Heart right ventricle (tissue), 16 donors: ENCODE measurements at regions not wholly inside any gene's neighbourhood (a gene's known extent, or its start where the extent isn't known, plus 50 kb on each side); places are given as distances from the start of the nearest gene placed in this dataset.

ENCODE experiments used
- ATAC-seq, 8 donors: fragments of 200-7000 bp; cut with Tn5 transposase; one replicate each; pipeline ENCODE4 v1.9.1; 2020; ENCODE audit warnings: mild to moderate bottlenecking in 8 of 8, moderate library complexity in 8 of 8, moderate number of reproducible peaks in 1 of 8
- DNase-seq, 2 donors: peaks; one replicate each; pipeline ENCODE4 v3.0.0-alpha.2; 2020
- H3K27ac ChIP-seq, 10 donors: fragments of 200-600 bp; sonication (generic) in 2 of 10; one replicate each; pipeline versions ENCODE4 v1.5.0 to v1.8.0; 2020 to 2022; ENCODE audit warnings: mild to moderate bottlenecking in 3 of 10
- H3K27me3 ChIP-seq, 7 donors: fragments of 200-600 bp; one replicate each; pipeline ENCODE4 v1.8.0; 2021 to 2022; ENCODE audit warnings: mild to moderate bottlenecking in 2 of 7
- H3K36me3 ChIP-seq, 9 donors: fragments of 200-600 bp; sonication (generic) in 1 of 9; one replicate each; pipeline versions ENCODE4 v1.5.0 to v1.8.0; 2020 to 2022; ENCODE audit warnings: mild to moderate bottlenecking in 2 of 9
- H3K4me1 ChIP-seq, 9 donors: fragments of 200-600 bp; sonication (generic) in 1 of 9; one replicate each; pipeline versions ENCODE4 v1.5.0 to v1.8.0; 2020 to 2022; ENCODE audit warnings: mild to moderate bottlenecking in 4 of 9
- H3K4me3 ChIP-seq, 10 donors: fragments of 200-600 bp; sonication (generic) in 2 of 10; one replicate each; pipeline versions ENCODE4 v1.5.0 to v1.8.0; 2020 to 2022; ENCODE audit warnings: mild to moderate bottlenecking in 7 of 10, moderate library complexity in 2 of 10
- H3K9me3 ChIP-seq, 11 donors: fragments of 200-600 bp in 10 of 11; sonication (generic) in 2 of 11; one replicate each; pipeline versions ENCODE4 v1.5.0 to v1.8.0; 2013 to 2022; ENCODE audit warnings: mild to moderate bottlenecking in 2 of 11, control low read depth in 1 of 11, moderate library complexity in 1 of 11
- CTCF ChIP-seq, 9 donors: fragments of 200-600 bp; sonication (generic) in 2 of 9; IDR thresholded peaks; one replicate each; pipeline versions ENCODE4 v1.5.0 to v1.8.0; 2021 to 2022; ENCODE audit warnings: antibody characterized with exemption in 9 of 9, mild to moderate bottlenecking in 5 of 9, moderate library complexity in 1 of 9
- WGBS, 2 donors: extraction: QIAGEN DNeasy Blood & Tissue Kit; methylation state at CpG; one replicate each; pipeline ENCODE4 v1.1.7; 2013; ENCODE audit warnings: inconsistent platforms in 1 of 2; 5-methylcytosine and 5-hydroxymethylcytosine counted together
- intact Hi-C, 10 donors: fragments of 100-400 bp; cut with DNase I; formaldehyde crosslinking; loops; one replicate each; pipeline versions ENCODE4 v1.11.1 to v1.14.2; 2022
- donor health status: Arrhythmogenic right ventricular cardiomyopathy.
- donor health status: ischemic (EF 13 %, LVEDD 7.1; RV severe dilation, severe dysfunction).
- donor health status: healthy with polysubstance abuse.
- donor health status: DM: no; HTN: yes; CAD: no.
- donor health status: DM: no; HTN: no; CAD: no.
- donor health status: ischemic (EF 25% LVEDD 6.9; RV normal size, moderate dysfunction).
- donor health status: ischemic (EF 25% LVEDD 5.7; RV mildly dilated, moderate dysfunction).
- donor health status: healthy.
- donor health status: DM: yes; HTN: yes; CAD: no.
- donor health status: Ischemic cardiomyopathy.
- donor health status: ischemic (EF 35%, LVEDD 5.7; RV mildly dilated, moderate dysfunction).
- donor health status: nonischemic (EF 11% LVEDD 7.7; RV severe dilation, severe dysfunction).
- donor health status: DM: yes; HTN: yes; CAD: no.
- donor health status: PGD.
- donor health status: ischemic (EF 29% LVEDD 5.4; RV normal size, mild dysfunction).
- donor health status: nonischemic (EF 23%, LVEDD 6.1; RV moderate dilation, normal function).

GRCh38 chr2:163187995-163188655, 349.6 kb upstream of the KCNH7 start:
- no peak overlapping the region for H3K27ac ChIP-seq
- no peaks in the 10 kb centered on the region for H3K27me3 ChIP-seq
- no peaks in the 10 kb centered on the region for H3K4me1 ChIP-seq
- no peak for TF ChIP-seq CTCF (IDR thresholded peaks at IDR 0.05)
- H3K9me3 ChIP-seq, result no peaks in the 10 kb centered on the region
- ATAC-seq (no peak), DNase-seq (no peak)
- intact Hi-C loops, result loop anchor here in 5 of 10 donors (5.0 to 10.0 kb wide), 6 partner anchors 157 to 1307 kb away; no protein-coding TSS in a partner anchor
- 77 to 82% methylated on average over 7 of the region's 7 CpGs for WGBS, 2 donors
- no peak overlapping the region for H3K4me3 ChIP-seq
- no peaks in the 10 kb centered on the region for H3K36me3 ChIP-seq

- H3K27ac ChIP-seq, result no peak overlapping the region
- intact Hi-C loops, result loop anchor here in 5 of 10 donors (5.0 to 10.0 kb wide), 6 partner anchors 158 to 1308 kb away; no protein-coding TSS in a partner anchor
- no peak for TF ChIP-seq CTCF (IDR thresholded peaks at IDR 0.05)
- no peaks in the 10 kb centered on the region for H3K36me3 ChIP-seq
- peaks cover 0 to 3% (median 0%) of the 10 kb centered on the region in 7 donors for H3K27me3 ChIP-seq
- H3K4me3 ChIP-seq, result no peak overlapping the region
- no peak for ATAC-seq
- DNase-seq, result no peak
- no peaks in the 10 kb centered on the region for H3K4me1 ChIP-seq
- H3K9me3 ChIP-seq, result no peaks in the 10 kb centered on the region
- WGBS, 2 donors, result 73 to 80% methylated on average over 2 of the region's 2 CpGs
Measured at GRCh38 chr2:163187119-163187518, 348.6 kb upstream of the KCNH7 start.

GRCh38 chr2:163185160-163185559, 346.6 kb upstream of the KCNH7 start:
- no peak for ATAC-seq
- Histone ChIP-seq H3K4me1 (no peaks in the 10 kb centered on the region), H3K36me3 (no peaks in the 10 kb centered on the region), H3K4me3 (no peak overlapping the region), H3K27me3 (peaks cover 0 to 10% (median 0%) of the 10 kb centered on the region in 7 donors), H3K27ac (no peak overlapping the region), H3K9me3 (no peaks in the 10 kb centered on the region)
- 87 to 88% methylated on average over 2 of the region's 2 CpGs for WGBS, 2 donors
- TF ChIP-seq CTCF (IDR thresholded peaks at IDR 0.05), result no peak
- no peak for DNase-seq
- intact Hi-C loops, result loop anchor here in 5 of 10 donors (5.0 to 10.0 kb wide), 6 partner anchors 160 to 1310 kb away; no protein-coding TSS in a partner anchor

- 51 to 57% methylated on average over 2 of the region's 2 CpGs for WGBS, 2 donors
- DNase-seq (no peak), ATAC-seq (no peak)
- H3K27me3 ChIP-seq, result peaks cover 0 to 10% (median 0%) of the 10 kb centered on the region in 7 donors
- no peaks in the 10 kb centered on the region for H3K36me3 ChIP-seq
- intact Hi-C loops, result loop anchor here in 7 of 10 donors (5.0 to 10.0 kb wide), 9 partner anchors 162 to 1354 kb away; no protein-coding TSS in a partner anchor
- no peak overlapping the region for H3K27ac ChIP-seq
- TF ChIP-seq CTCF (IDR thresholded peaks at IDR 0.05), result peak; percentile 24 to 73 (median 58)
- no peaks in the 10 kb centered on the region for H3K4me1 ChIP-seq
- no peaks in the 10 kb centered on the region for H3K9me3 ChIP-seq
- no peak overlapping the region for H3K4me3 ChIP-seq
Measured at GRCh38 chr2:163182764-163183354, 344.3 kb upstream of the KCNH7 start.
